Neural cell (in vitro differentiated cells): ENCODE measurements at regions not wholly inside any gene's neighbourhood (a gene's known extent, or its start where the extent isn't known, plus 50 kb on each side); places are given as distances from the start of the nearest gene placed in this dataset.

Experiments
- EZH2 ChIP-seq: fragments of 200-600, 300-800 bp; shearing (Covaris generic), sonication (generic); IDR thresholded peaks from 2 replicates; pipeline ENCODE4 v1.6.1; 2014; ENCODE audit warnings: antibody characterized with exemption, low read length, borderline replicate concordance, mild to moderate bottlenecking; ENCODE audit not compliant: insufficient read depth, poor library complexity, severe bottlenecking
- MXI1 ChIP-seq: fragments of 450-650 bp; conservative IDR thresholded peaks from 2 replicates; pipeline ENCODE4 v1.6.1; 2014; ENCODE audit warnings: antibody characterized with exemption, mild to moderate bottlenecking; ENCODE audit not compliant: poor library complexity, severe bottlenecking
- POLR2AphosphoS5 ChIP-seq: IDR thresholded peaks from 2 replicates; pipeline ENCODE4 v1.6.1; 2012
- RAD21 ChIP-seq: fragments of 450-650 bp; conservative IDR thresholded peaks from 2 replicates; pipeline ENCODE4 v1.6.1; 2014; ENCODE audit warnings: antibody characterized with exemption, mild to moderate bottlenecking, moderate library complexity
- TF ChIP-seq, protein P1 (sequence below): IDR thresholded peaks from 2 replicates; pipeline ENCODE4 v1.6.1; 2012; ENCODE audit warnings: borderline replicate concordance
- TF ChIP-seq, protein P2 (sequence below): fragments of 450-650 bp; IDR thresholded peaks from 2 replicates; pipeline ENCODE4 v1.5.1; 2014; ENCODE audit warnings: antibody characterized with exemption, mild to moderate bottlenecking, moderate library complexity; ENCODE audit not compliant: poor library complexity, severe bottlenecking

DNA sequence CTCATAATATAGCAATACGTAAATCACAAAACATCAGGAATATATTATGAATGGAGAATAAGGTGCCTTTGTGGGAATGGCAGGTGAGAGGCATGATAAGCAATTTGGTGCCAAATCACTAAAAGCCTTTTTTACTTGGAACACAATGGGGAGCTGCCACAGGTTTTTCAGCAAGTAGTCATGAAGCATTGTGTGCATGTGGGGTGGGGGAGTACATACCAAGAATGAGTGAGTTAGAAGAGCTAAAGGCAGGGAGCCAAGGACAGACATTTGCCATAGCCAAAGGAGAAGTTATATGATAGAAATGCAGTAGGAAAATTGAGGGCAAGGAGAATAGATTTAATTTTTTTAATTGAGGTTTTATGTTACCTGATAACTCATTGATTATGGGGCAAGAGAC, 445.0 kb upstream of the SMC2 start:
- TF ChIP-seq EZH2, result no peak
- TF ChIP-seq, protein P1, sequence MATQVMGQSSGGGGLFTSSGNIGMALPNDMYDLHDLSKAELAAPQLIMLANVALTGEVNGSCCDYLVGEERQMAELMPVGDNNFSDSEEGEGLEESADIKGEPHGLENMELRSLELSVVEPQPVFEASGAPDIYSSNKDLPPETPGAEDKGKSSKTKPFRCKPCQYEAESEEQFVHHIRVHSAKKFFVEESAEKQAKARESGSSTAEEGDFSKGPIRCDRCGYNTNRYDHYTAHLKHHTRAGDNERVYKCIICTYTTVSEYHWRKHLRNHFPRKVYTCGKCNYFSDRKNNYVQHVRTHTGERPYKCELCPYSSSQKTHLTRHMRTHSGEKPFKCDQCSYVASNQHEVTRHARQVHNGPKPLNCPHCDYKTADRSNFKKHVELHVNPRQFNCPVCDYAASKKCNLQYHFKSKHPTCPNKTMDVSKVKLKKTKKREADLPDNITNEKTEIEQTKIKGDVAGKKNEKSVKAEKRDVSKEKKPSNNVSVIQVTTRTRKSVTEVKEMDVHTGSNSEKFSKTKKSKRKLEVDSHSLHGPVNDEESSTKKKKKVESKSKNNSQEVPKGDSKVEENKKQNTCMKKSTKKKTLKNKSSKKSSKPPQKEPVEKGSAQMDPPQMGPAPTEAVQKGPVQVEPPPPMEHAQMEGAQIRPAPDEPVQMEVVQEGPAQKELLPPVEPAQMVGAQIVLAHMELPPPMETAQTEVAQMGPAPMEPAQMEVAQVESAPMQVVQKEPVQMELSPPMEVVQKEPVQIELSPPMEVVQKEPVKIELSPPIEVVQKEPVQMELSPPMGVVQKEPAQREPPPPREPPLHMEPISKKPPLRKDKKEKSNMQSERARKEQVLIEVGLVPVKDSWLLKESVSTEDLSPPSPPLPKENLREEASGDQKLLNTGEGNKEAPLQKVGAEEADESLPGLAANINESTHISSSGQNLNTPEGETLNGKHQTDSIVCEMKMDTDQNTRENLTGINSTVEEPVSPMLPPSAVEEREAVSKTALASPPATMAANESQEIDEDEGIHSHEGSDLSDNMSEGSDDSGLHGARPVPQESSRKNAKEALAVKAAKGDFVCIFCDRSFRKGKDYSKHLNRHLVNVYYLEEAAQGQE, result no peak
- TF ChIP-seq, protein P2, sequence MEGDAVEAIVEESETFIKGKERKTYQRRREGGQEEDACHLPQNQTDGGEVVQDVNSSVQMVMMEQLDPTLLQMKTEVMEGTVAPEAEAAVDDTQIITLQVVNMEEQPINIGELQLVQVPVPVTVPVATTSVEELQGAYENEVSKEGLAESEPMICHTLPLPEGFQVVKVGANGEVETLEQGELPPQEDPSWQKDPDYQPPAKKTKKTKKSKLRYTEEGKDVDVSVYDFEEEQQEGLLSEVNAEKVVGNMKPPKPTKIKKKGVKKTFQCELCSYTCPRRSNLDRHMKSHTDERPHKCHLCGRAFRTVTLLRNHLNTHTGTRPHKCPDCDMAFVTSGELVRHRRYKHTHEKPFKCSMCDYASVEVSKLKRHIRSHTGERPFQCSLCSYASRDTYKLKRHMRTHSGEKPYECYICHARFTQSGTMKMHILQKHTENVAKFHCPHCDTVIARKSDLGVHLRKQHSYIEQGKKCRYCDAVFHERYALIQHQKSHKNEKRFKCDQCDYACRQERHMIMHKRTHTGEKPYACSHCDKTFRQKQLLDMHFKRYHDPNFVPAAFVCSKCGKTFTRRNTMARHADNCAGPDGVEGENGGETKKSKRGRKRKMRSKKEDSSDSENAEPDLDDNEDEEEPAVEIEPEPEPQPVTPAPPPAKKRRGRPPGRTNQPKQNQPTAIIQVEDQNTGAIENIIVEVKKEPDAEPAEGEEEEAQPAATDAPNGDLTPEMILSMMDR, result no peak
- no peak for TF ChIP-seq MXI1
- TF ChIP-seq POLR2AphosphoS5, result peak; percentile 10
- no peak for TF ChIP-seq RAD21
